ENCODE measurements at regions not wholly inside any gene's neighbourhood (a gene's known extent, or its start where the extent isn't known, plus 50 kb on each side); places are given as distances from the start of the nearest gene placed in this dataset.

- TF ChIP-seq CTCF (conservative IDR thresholded peaks at IDR 0.05; ENCODE audit: low read length) (no peak), EZH2phosphoT487 (IDR thresholded peaks at IDR 0.05; ENCODE audit: borderline replicate concordance, low read depth, low read length) (no peak)
Observed at GRCh38 chr18:60182223-60182622, 190.4 kb downstream of the MC4R start.
